Activated CD8-positive, alpha-beta T cell treated with anti-CD3 and anti-CD28 coated beads for 36 hours (primary cell): ENCODE measurements at regions not wholly inside any gene's neighbourhood (a gene's known extent, or its start where the extent isn't known, plus 50 kb on each side); places are given as distances from the start of the nearest gene placed in this dataset.
"Not testable (repeated sequence)": the region's sequence is repeated elsewhere in the genome, so short reads cannot be mapped to it uniquely, and the experiment has no call there.

Experiments used
- ATAC-seq: fragments of 200-7000 bp; cut with Tn5 transposase; one replicate; pipeline ENCODE4 v1.10.0; 2021; ENCODE audit warnings: mild to moderate bottlenecking, moderate library complexity
- CTCF ChIA-PET: fragments of 350-600 bp; sonication (Branson Sonifier 250); formaldehyde crosslinking; loops from one replicate; lab custom pipeline; 2021; ENCODE audit warnings: antibody characterized with exemption; lab: Charles Lee
- POLR2A ChIA-PET: fragments of 350-600 bp; sonication (Branson Sonifier 250); formaldehyde crosslinking; loops from one replicate; lab custom pipeline; 2021; ENCODE audit warnings: antibody characterized with exemption; lab: Charles Lee
- DNase-seq: peaks from one replicate; pipeline ENCODE4 v3.0.0-alpha.2; 2020
- H3K27ac Mint-ChIP-seq: one replicate; pipeline ENCODE4 v1.8.0; 2021; ENCODE audit warnings: mild to moderate bottlenecking, mixed read lengths
- H3K27me3 Mint-ChIP-seq: one replicate; pipeline ENCODE4 v1.8.0; 2021; ENCODE audit warnings: mixed read lengths
- H3K36me3 Mint-ChIP-seq: one replicate; pipeline ENCODE4 v1.8.0; 2021; ENCODE audit warnings: low read depth, mixed read lengths
- H3K4me1 Mint-ChIP-seq: one replicate; pipeline ENCODE4 v1.8.0; 2021; ENCODE audit warnings: low read depth, mixed read lengths
- H3K4me3 Mint-ChIP-seq: one replicate; pipeline ENCODE4 v1.8.0; 2021; ENCODE audit warnings: mild to moderate bottlenecking, moderate library complexity, mixed read lengths
- H3K9me3 Mint-ChIP-seq: one replicate; pipeline ENCODE4 v1.8.0; 2021; ENCODE audit warnings: mixed read lengths
- CTCF ChIP-seq: fragments of 200-600 bp; IDR thresholded peaks from one replicate; pipeline ENCODE4 v1.8.0; 2022; ENCODE audit warnings: antibody characterized with exemption, mild to moderate bottlenecking
- intact Hi-C: fragments of 100-400 bp; cut with micrococcal nuclease; formaldehyde crosslinking; loops from one replicate; pipeline ENCODE4 v1.10.0; 2022

- ATAC-seq: no peak
- peak; percentile 13 for TF ChIP-seq CTCF
- no peaks in the 10 kb centered on the region for H3K4me1 Mint-ChIP-seq
- no peaks in the 10 kb centered on the region for H3K27me3 Mint-ChIP-seq
- no peaks in the 10 kb centered on the region for H3K9me3 Mint-ChIP-seq
- ChIA-PET POLR2A (no interaction called here), CTCF (no interaction called here)
- H3K36me3 Mint-ChIP-seq: no peaks in the 10 kb centered on the region
- DNase-seq: peak; percentile 12
- H3K27ac Mint-ChIP-seq: no peak overlapping the region
- H3K4me3 Mint-ChIP-seq: no peak overlapping the region
- intact Hi-C loops: no loop called here
Observed at GRCh38 chr15:77871852-77872371, 205.6 kb downstream of the TBC1D2B start.

GRCh38 chr15:77870195-77871065 lies 207.1 kb downstream of the TBC1D2B start:
- ATAC-seq (peak; percentile 80), DNase-seq (peak; percentile 64)
- Mint-ChIP-seq H3K27me3 (no peaks in the 10 kb centered on the region), H3K4me1 (no peaks in the 10 kb centered on the region), H3K27ac (no peak overlapping the region), H3K36me3 (no peaks in the 10 kb centered on the region), H3K9me3 (no peaks in the 10 kb centered on the region), H3K4me3 (no peak overlapping the region)
- POLR2A ChIA-PET: no interaction called here
- CTCF ChIA-PET: interaction anchor here (0.7 to 1.1 kb wide), 2 partner anchors 19 to 212 kb away, joined by 3 to 4 read pairs; no protein-coding TSS in a partner anchor
- intact Hi-C loops: no loop called here
- TF ChIP-seq CTCF: peak; percentile 88

- H3K9me3 Mint-ChIP-seq: no peaks in the 10 kb centered on the region
- ChIA-PET POLR2A (no interaction called here), CTCF (no interaction called here)
- intact Hi-C loops: no loop called here
- H3K27me3 Mint-ChIP-seq: no peaks in the 10 kb centered on the region
- ATAC-seq: no peak
- H3K27ac Mint-ChIP-seq: no peak overlapping the region
- H3K4me1 Mint-ChIP-seq: no peaks in the 10 kb centered on the region
- H3K36me3 Mint-ChIP-seq: no peaks in the 10 kb centered on the region
- DNase-seq: no peak
- no peak for TF ChIP-seq CTCF
- no peak overlapping the region for H3K4me3 Mint-ChIP-seq
Observed at GRCh38 chr15:77869021-77869895, 208.3 kb downstream of the TBC1D2B start.

- H3K9me3 Mint-ChIP-seq, ATAC-seq, H3K36me3 Mint-ChIP-seq, H3K4me1 Mint-ChIP-seq, H3K27me3 Mint-ChIP-seq, CTCF ChIA-PET, DNase-seq, H3K27ac Mint-ChIP-seq, POLR2A ChIA-PET, H3K4me3 Mint-ChIP-seq, intact Hi-C loops: not testable (repeated sequence)
Observed at GRCh38 chr15:77868048-77868629, 209.4 kb downstream of the TBC1D2B start.

GRCh38 chr15:77867266-77868047 lies 210.1 kb downstream of the TBC1D2B start:
- ChIA-PET CTCF (no interaction called here), POLR2A (no interaction called here)
- H3K27me3 Mint-ChIP-seq: no peaks in the 10 kb centered on the region

More at GRCh38 chr15:77867266-77868047, 210.1 kb downstream of the TBC1D2B start:
- Mint-ChIP-seq H3K9me3 (no peaks in the 10 kb centered on the region), H3K4me1 (no peaks in the 10 kb centered on the region), H3K36me3 (no peaks in the 10 kb centered on the region), H3K4me3 (no peak overlapping the region), H3K27ac (no peak overlapping the region)
- TF ChIP-seq CTCF: no peak
- intact Hi-C loops: no loop called here
- no peak for ATAC-seq
- no peak for DNase-seq
